Upper lobe of left lung (tissue), 6 donors: ENCODE measurements at regions not wholly inside any gene's neighbourhood (a gene's known extent, or its start where the extent isn't known, plus 50 kb on each side); places are given as distances from the start of the nearest gene placed in this dataset.
A peak's percentile ranks its signal among the peaks of the same experiment; 100 is the strongest.

Experiments used
- ATAC-seq, 2 donors: fragments of 200-7000 bp; cut with Tn5 transposase; one replicate each; pipeline ENCODE4 v1.9.1; 2022; ENCODE audit warnings: mild to moderate bottlenecking in 2 of 2, moderate library complexity in 2 of 2; ENCODE audit not compliant: low FRiP score in 2 of 2
- DNase-seq, 2 donors: peaks; one replicate each; pipeline ENCODE4 v3.0.0-alpha.2; 2019 to 2020
- H3K27ac ChIP-seq, 4 donors: fragments of 200-600 bp; sonication (generic); one replicate each; pipeline ENCODE4 v1.5.1; 2016 to 2019
- H3K27me3 ChIP-seq, 4 donors: fragments of 200-600 bp; sonication (generic); one replicate each; pipeline ENCODE4 v1.5.1; 2017 to 2019
- H3K36me3 ChIP-seq, 4 donors: fragments of 200-600 bp; sonication (generic); one replicate each; pipeline ENCODE4 v1.5.1; 2016 to 2019
- H3K4me1 ChIP-seq, 4 donors: fragments of 200-600 bp; sonication (generic); one replicate each; pipeline ENCODE4 v1.5.1; 2018 to 2019
- H3K4me3 ChIP-seq, 4 donors: fragments of 200-600 bp; sonication (generic); one replicate each; pipeline ENCODE4 v1.5.1; 2017 to 2019; ENCODE audit warnings: mild to moderate bottlenecking in 2 of 4, moderate library complexity in 1 of 4
- H3K9me3 ChIP-seq, 4 donors: fragments of 200-600 bp; sonication (generic); one replicate each; pipeline ENCODE4 v1.5.1; 2018 to 2019
- EP300 ChIP-seq, 4 donors: sonication (generic); formaldehyde crosslinking; IDR thresholded peaks; one replicate each; pipeline ENCODE4 v1.5.1; 2017; ENCODE audit warnings: antibody characterized with exemption in 4 of 4, control low read depth in 2 of 4
- POLR2A ChIP-seq, 4 donors: fragments of 450-650 bp; IDR thresholded peaks; one replicate each; pipeline ENCODE4 v1.5.1; 2016 to 2017; ENCODE audit warnings: antibody characterized with exemption in 4 of 4, mild to moderate bottlenecking in 2 of 4
- POLR2AphosphoS5 ChIP-seq, 2 donors: sonication (generic); formaldehyde crosslinking; IDR thresholded peaks; one replicate each; pipeline ENCODE4 v1.5.1; 2017; ENCODE audit warnings: antibody characterized with exemption in 2 of 2
- WGBS, 2 donors: methylation state at CpG; one replicate each; pipeline ENCODE4 v1.1.5; 2017 to 2018; 5-methylcytosine and 5-hydroxymethylcytosine counted together
- TF ChIP-seq, protein P1 (sequence below), 6 experiments: fragments of 450-650 bp in 4 of 6; fragments of 200-600 bp in 2 of 6; sonication (generic) in 2 of 6; IDR thresholded peaks; one replicate each; pipeline ENCODE4 v1.5.1; 2016 to 2019; ENCODE audit warnings: antibody characterized with exemption in 6 of 6
- donor health status: DM: no; HTN: no; CAD: no; lungs with moderate emphysema.
- donor health status: DM: no; HTN: yes; CAD: no; lungs with severe emphysema.

- Histone ChIP-seq H3K9me3 (no peaks in the 10 kb centered on the region), H3K4me3 (no peak overlapping the region), H3K36me3 (no peaks in the 10 kb centered on the region), H3K27ac (no peak overlapping the region), H3K27me3 (no peaks in the 10 kb centered on the region), H3K4me1 (no peaks in the 10 kb centered on the region)
- ATAC-seq (no peak), DNase-seq (no peak)
- TF ChIP-seq EP300 (IDR thresholded peaks at IDR 0.05) (no peak), POLR2A (IDR thresholded peaks at IDR 0.05) (no peak)
- WGBS, 2 donors, result 91 to 96% methylated on average over 4 of the region's 4 CpGs
Observed at GRCh38 chr10:10333622-10334021, 684.0 kb upstream of the CELF2 start.

DNA sequence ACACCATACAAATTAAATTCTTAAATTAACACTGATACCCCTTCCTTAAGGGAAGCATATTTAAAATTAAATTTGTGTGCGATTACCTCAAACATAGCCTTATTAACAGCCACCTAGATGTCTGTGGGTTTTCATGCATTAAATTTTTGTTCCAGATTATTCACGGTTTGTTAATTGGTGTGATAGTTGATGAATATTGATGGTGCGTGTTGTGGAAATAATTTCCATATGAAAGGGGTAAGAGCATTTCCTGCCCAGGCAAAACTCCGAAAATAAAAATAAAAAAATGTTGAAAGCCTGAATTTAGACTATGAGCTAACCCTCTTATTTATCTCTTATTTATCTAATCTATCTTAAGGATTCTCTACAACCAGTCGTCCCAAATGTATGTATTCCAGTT lies 679.3 kb upstream of the CELF2 start:
- 85 to 90% methylated on average over 5 of the region's 5 CpGs for WGBS, 2 donors
- ATAC-seq, result no peak
- TF ChIP-seq, protein P1, sequence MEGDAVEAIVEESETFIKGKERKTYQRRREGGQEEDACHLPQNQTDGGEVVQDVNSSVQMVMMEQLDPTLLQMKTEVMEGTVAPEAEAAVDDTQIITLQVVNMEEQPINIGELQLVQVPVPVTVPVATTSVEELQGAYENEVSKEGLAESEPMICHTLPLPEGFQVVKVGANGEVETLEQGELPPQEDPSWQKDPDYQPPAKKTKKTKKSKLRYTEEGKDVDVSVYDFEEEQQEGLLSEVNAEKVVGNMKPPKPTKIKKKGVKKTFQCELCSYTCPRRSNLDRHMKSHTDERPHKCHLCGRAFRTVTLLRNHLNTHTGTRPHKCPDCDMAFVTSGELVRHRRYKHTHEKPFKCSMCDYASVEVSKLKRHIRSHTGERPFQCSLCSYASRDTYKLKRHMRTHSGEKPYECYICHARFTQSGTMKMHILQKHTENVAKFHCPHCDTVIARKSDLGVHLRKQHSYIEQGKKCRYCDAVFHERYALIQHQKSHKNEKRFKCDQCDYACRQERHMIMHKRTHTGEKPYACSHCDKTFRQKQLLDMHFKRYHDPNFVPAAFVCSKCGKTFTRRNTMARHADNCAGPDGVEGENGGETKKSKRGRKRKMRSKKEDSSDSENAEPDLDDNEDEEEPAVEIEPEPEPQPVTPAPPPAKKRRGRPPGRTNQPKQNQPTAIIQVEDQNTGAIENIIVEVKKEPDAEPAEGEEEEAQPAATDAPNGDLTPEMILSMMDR (IDR thresholded peaks at IDR 0.05), result no peak
- TF ChIP-seq POLR2AphosphoS5 (IDR thresholded peaks at IDR 0.05) (no peak), POLR2A (IDR thresholded peaks at IDR 0.05) (no peak), EP300 (IDR thresholded peaks at IDR 0.05) (no peak)
- Histone ChIP-seq H3K36me3 (no peaks in the 10 kb centered on the region), H3K4me3 (no peak overlapping the region), H3K9me3 (no peaks in the 10 kb centered on the region), H3K27ac (no peak overlapping the region), H3K4me1 (no peaks in the 10 kb centered on the region), H3K27me3 (no peaks in the 10 kb centered on the region)
- DNase-seq, result no peak

DNA sequence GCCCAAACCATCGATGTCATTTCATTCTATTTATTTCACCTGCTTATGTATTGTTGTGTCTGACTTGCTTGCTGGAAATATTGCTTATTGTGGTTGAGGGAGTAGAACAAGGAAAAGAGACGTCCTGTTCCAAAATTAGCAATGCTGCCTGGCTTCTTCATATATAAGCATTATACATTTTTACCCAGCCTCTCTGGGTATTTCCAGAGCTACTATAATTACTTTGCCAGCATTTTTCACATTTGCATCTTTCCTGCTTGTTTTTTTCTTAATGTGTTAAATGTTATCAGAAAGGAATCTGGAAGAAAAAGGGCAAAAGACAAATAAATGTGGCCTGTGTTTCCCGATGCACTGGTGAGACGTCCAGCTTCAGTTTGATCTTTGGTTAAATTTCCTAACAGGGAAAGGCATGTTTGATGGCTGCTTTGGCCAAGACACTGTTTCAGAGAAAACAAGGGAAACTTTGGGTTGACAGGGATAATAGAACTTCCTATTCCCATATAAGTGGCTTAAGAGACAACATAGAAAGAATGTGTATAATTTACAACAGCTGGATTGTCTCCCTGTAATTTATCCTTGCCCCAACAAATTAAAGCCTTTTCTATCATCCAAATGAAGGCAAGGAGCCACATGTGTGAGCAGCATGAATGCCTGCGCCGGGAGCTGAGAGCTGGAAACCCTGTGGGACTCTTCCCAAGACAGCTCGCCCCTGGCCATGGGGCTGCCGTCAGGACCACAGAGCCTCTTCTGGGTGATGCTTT lies 671.1 kb upstream of the CELF2 start:
- Histone ChIP-seq H3K9me3 (no peaks in the 10 kb centered on the region), H3K27me3 (no peaks in the 10 kb centered on the region), H3K4me1 (no peaks in the 10 kb centered on the region), H3K4me3 (no peak overlapping the region), H3K36me3 (no peaks in the 10 kb centered on the region), H3K27ac (no peak overlapping the region)
- TF ChIP-seq POLR2A (IDR thresholded peaks at IDR 0.05) (no peak), POLR2AphosphoS5 (IDR thresholded peaks at IDR 0.05) (no peak), EP300 (IDR thresholded peaks at IDR 0.05) (no peak)
- TF ChIP-seq, protein P1 (IDR thresholded peaks at IDR 0.05), result no peak
- ATAC-seq (no peak), DNase-seq (peak in 1 of 2 donors; percentile 13)
- WGBS, 2 donors, result 62 to 72% methylated on average over 8 of the region's 8 CpGs

DNA sequence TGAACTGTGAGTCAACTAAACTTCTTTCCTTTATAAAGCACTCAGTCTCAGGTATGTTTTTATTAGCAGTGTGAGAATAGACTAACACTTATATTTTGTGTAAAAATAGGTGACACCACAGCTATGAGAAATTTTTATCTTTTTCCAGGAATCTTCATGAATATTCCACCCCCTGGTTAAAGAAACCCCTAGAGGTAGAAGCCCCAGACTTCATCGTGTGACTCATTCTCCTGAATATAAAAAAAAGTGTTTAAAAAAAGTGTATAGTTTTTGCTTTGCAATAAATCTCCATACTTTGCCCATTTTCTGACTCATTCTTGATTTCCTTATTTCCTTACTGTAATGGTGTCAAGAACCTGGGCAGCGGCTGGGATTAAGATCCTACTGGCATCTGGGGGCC lies 667.6 kb upstream of the CELF2 start:
- H3K4me3 ChIP-seq, result no peak overlapping the region
- WGBS, 2 donors, result 87 to 92% methylated on average over 2 of the region's 2 CpGs
- no peaks in the 10 kb centered on the region for H3K27me3 ChIP-seq
- TF ChIP-seq EP300 (IDR thresholded peaks at IDR 0.05) (no peak), POLR2A (IDR thresholded peaks at IDR 0.05) (no peak), POLR2AphosphoS5 (IDR thresholded peaks at IDR 0.05) (no peak)
- TF ChIP-seq, protein P1 (IDR thresholded peaks at IDR 0.05), result no peak
- no peaks in the 10 kb centered on the region for H3K9me3 ChIP-seq
- H3K4me1 ChIP-seq, result no peaks in the 10 kb centered on the region
- no peak for ATAC-seq
- H3K36me3 ChIP-seq, result no peaks in the 10 kb centered on the region
- DNase-seq, result no peak
- H3K27ac ChIP-seq, result no peak overlapping the region

- Histone ChIP-seq H3K36me3 (no peaks in the 10 kb centered on the region), H3K27me3 (no peaks in the 10 kb centered on the region), H3K4me1 (no peaks in the 10 kb centered on the region), H3K27ac (no peak overlapping the region), H3K9me3 (no peaks in the 10 kb centered on the region), H3K4me3 (no peak overlapping the region)
- TF ChIP-seq EP300 (IDR thresholded peaks at IDR 0.05), result no peak
- TF ChIP-seq POLR2A (IDR thresholded peaks at IDR 0.05), result no peak
- no peak for TF ChIP-seq POLR2AphosphoS5 (IDR thresholded peaks at IDR 0.05)
- TF ChIP-seq, protein P1 (IDR thresholded peaks at IDR 0.05), result no peak
- WGBS, 2 donors, result 48 to 82% methylated on average over 2 of the region's 2 CpGs
- no peak for ATAC-seq
- no peak for DNase-seq
Observed at GRCh38 chr10:10351451-10351850, 666.2 kb upstream of the CELF2 start.
